Head of caudate nucleus (tissue), 42 donors: ENCODE measurements at regions not wholly inside any gene's neighbourhood (a gene's known extent, or its start where the extent isn't known, plus 50 kb on each side); places are given as distances from the start of the nearest gene placed in this dataset.
"Not testable (repeated sequence)": the region's sequence is repeated elsewhere in the genome, so short reads cannot be mapped to it uniquely, and the experiment has no call there.

Source experiments
- DNase-seq, 42 donors: peaks; one replicate each; pipeline versions ENCODE4 v3.0.0 to v3.0.0-alpha.2; 2020 to 2021; ENCODE audit warnings: mixed read lengths in 7 of 42
- intact Hi-C: fragments of 100-400 bp; cut with DNase I; formaldehyde crosslinking; loops from one replicate; pipeline ENCODE4 v1.15.0; 2022

DNA sequence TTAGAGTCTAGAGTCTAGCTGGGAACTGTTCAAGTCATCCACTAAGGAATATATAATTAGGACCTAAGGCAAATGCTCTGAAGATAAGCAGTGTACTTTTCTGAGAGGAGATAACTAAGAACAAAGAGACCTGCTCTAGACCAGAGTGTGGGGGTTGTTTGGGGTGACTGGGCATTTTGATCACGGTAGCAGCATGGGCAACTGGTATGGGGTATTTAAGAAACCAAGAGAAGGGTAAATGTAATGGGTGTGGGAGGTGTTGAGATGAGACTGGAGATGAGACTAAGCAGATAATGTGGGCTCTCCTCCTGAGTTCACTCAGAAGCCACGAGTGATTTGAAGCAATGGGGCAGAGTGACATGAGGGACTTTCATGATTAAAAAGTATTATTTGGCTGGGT is 1082.9 kb downstream of the GATA3 start:
- intact Hi-C loops = no loop called here
- DNase-seq = no peak

DNA sequence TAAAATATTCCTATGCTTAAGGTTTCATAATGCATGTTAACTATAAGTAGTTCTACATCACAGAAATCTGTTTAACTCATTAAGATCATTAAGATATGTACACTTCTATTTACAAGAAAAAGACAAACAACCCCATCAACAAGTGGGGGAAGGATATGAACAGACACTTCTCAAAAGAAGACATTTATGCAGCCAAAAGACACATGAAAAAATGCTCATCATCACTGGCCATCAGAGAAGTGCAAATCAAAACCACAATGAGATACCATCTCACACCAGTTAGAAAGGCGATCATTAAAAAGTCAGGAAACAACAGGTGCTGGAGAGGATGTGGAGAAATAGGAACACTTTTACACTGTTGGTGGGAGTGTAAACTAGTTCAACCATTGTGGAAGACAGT is 1084.3 kb downstream of the GATA3 start:
- intact Hi-C loops, DNase-seq: not testable (repeated sequence)

DNA sequence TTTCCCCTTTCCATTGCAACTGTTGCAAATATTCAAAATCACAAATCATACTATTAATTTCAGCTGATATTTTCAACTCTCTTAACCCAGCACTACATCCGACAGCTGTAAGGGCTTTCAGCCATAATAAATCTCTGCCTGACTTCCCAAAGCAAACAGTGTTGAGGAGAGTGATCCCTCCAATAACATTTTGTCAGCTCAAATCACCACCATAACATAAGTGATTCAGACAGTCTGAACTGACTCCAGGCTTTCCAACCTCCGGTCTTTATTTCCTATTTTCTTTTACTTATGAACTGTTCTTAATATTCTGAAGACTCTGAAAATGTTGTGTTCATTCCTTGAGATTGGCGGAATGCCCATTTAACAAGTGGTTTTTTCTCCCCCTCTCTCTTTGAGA is 1085.9 kb downstream of the GATA3 start:
- DNase-seq = no peak
- intact Hi-C loops = no loop called here

DNA sequence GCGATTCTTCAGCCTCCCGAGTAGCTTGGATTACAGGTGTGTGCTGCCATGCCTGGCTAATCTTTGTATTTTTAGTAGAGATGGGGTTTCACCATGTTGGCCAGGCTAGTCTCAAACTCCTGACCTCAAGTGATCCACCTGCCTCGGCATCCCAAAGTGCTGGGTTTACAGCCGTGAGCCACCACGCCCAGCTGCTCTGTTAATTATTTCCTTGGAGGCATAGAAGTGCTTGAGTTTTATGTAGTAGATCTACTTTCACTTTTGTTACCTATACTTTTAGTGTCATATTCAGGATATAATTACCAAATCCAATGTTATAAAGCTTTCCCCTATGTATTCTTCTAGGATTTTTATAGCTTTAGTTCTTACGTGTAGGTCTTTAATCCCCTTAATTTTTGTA is 1093.0 kb downstream of the GATA3 start:
- DNase-seq = no peak
- intact Hi-C loops = no loop called here

DNA sequence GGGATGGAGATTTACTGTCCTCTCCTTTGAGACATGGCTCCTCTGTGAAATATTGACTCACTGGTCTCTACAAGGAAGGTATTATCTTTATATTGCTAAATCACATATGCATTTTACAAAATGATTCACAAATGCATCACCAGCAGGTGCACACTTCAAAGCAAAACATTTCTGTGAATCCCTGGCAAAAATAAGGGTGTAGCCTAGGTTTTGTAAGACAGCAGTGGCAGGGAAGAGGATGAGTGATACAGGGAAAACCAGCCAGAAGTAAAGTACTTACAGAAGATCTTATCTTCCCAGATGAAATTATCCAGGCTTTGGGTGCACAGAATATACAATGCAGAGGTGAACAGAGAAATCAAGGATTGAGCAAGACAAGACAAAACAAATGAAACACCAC is 1094.6 kb downstream of the GATA3 start:
- DNase-seq = no peak
- intact Hi-C loops = no loop called here

DNA sequence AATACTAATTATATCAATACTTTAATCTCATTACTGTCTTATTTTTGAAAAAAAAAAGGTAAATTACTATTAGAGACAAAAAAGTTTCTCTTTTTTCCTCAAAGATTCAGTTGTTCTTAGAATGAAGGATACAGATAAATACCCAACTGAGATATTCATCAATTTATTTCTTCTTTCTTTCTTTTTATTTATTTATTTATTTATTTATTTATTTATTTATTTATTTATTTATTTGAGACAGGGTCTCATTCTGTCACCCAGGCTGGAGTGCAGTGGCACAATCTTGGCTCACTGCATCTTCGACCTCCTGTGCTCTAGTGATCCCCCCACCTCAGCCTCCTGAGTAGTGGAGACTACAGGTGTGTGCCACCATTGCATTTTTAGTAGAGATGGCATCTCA is 1098.6 kb downstream of the GATA3 start:
- intact Hi-C loops, DNase-seq: not testable (repeated sequence)

DNA sequence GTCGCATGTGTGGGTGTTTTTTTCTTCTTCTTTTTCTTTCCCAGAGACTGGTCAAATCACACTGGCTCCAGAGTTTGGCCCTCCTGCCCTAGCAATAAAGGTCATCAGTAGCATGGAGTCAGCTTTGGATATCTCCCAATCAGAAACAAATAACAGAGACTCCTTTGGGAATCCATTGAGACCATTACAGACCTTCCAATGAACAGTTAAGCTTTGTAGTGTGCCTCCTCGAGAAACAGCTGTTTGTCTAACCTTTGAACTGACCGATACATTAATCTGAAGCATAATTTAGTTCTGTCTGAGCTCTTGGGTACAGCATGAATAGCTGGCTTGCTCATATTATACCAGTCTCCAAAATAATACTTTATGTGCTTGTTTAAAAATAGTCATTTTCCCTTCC is 1103.2 kb downstream of the GATA3 start:
- intact Hi-C loops = no loop called here
- no peak for DNase-seq

DNA sequence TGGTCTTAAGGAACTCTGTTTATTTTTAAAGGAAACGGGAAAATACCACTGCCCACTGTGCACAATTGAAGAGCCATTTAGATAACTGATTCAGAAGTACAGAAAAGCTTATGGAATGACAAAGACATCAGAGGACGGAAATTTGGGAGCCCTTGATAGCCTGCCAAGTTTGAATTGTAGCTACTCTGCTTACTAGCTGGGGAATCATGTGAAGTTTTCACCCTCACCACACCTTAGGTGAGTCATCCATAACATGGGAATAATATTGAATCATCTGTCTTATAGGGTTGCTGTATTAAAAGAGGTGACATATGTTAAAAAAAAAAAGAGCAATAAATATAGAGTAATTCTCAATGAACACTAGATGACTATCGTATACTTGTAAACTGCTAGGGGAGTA is 1104.2 kb downstream of the GATA3 start:
- no peak for DNase-seq
- intact Hi-C loops = no loop called here

DNA sequence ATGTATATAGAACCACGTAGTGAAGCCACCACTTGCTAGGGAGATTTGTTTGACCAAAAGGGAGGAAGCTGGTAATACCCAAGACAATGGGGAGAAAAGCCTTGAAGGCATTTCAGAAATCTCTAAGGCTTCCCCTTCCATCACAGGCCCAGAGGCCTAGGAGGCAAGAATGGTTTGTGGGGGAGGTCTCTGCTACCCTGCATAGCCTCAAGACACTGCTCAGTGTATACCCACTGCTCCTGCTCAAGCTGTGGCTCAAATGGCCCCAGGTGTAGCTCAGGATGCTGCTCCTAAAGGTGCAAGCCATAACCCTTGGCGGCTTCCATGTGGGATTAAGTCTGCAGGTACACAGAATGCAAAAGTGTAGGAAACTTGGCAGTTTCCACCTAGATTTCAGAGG is 1105.8 kb downstream of the GATA3 start:
- DNase-seq = no peak
- intact Hi-C loops = no loop called here

DNA sequence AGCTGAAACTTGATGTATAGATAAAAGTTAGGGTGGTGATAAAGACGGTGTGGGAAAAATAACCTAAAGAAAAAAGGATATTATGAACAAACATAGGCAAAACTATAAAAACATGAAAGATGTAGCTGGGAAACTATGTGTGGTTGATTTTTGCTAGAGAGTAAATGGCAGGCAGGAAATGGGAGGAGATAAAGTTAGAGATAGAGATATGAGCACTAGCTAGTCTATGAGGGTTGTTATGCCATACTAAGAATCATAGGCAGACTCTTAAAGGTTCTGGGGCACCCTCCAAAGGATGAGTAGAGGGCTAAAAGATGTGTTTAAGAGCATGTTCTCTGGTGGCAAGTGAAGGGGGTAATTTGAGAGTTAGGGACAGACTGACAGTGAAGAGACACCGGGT is 1109.2 kb downstream of the GATA3 start:
- intact Hi-C loops = no loop called here
- no peak for DNase-seq

DNA sequence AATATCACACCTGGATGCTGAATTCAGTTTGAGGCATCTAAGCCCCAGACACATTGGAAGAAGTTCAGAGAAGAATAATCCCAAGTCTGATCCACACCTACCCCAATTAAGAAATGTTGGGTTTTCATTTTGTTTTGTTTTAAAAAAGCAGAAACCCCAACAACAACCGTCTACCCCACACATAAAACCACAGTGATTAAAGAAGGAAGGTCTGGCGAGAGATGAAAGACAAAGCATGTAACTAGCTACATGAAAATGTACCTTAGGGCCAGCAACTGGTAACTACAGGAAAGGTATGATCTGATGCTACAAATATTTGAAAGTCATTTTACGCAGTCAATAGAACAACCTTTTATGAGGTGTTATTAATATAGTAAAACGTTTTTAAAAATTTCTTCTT is 1112.3 kb downstream of the GATA3 start:
- no peak for DNase-seq
- intact Hi-C loops = no loop called here

DNA sequence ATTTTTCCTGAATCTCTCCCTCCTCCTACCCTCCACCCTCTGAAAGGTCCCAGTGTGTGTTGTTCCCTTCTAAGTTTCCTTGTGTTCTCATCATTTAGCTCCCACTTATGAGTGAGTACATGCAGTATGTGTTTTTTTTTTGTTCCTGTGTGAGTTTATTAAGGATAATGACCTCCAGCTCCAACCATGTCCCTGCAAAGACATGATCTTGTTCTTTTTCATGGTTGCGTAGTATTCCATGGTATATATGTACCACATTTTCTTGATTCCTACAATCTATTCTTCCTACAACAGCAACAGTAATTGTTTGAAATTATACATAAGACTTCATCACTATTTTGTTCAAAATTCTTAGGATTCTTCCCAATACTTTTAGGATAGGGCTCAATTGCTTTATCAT is 1117.8 kb downstream of the GATA3 start:
- intact Hi-C loops = no loop called here

DNA sequence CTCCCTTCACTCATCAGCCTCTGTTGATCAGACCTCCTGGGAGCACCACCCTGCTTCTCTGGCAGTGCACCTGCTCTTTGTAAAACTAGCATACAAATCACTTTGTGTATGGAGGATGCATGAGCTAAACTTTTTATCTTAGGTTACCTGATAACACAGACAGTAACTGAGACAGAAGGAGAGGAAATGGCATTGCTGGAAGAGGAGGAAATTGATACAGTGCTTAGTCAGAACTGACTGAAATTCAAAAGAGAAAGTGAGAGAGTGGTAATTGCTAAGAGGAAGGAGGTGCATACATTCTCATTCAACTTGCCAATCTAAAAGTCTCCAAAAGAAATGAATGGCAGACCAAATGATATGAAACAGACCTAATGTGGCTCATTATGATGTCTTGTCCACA is 1120.7 kb downstream of the GATA3 start:
- intact Hi-C loops = no loop called here
- DNase-seq = no peak

More for the DNA sequence above, 1117.8 kb downstream of the GATA3 start:
- no peak for DNase-seq

DNA sequence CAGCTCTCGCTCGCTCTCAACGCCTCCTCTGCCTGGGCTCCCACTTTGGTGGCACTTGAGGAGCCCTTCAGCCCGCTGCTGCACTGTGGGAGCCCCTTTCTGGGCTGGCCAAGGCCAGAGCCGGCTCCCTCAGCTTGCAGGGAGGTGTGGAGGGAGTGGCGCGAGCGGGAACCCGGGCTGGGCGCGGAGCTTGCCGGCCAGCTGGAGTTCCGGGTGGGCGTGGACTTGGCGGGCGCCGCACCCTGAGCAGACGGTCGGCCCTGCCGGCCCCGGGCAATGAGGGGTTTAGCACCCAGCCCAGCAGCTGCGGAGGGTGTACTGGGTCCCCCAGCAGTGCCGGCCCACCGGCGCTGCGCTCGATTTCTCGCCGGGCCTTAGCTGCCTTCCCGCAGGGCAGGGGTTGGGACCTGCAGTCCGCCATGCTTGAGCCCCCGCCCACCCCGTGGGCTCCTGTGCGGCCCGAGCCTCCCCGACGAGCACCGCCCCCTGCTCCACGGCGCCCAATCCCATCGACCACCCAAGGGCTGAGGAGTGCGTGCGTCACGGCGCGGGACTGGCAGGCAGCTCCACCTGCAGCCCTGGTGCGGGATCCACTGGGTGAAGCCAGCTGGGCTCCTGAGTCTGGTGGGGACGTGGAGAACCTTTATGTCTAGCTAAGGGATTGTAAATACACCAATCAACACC is 1128.9 kb downstream of the GATA3 start:
- intact Hi-C loops, DNase-seq: not testable (repeated sequence)

DNA sequence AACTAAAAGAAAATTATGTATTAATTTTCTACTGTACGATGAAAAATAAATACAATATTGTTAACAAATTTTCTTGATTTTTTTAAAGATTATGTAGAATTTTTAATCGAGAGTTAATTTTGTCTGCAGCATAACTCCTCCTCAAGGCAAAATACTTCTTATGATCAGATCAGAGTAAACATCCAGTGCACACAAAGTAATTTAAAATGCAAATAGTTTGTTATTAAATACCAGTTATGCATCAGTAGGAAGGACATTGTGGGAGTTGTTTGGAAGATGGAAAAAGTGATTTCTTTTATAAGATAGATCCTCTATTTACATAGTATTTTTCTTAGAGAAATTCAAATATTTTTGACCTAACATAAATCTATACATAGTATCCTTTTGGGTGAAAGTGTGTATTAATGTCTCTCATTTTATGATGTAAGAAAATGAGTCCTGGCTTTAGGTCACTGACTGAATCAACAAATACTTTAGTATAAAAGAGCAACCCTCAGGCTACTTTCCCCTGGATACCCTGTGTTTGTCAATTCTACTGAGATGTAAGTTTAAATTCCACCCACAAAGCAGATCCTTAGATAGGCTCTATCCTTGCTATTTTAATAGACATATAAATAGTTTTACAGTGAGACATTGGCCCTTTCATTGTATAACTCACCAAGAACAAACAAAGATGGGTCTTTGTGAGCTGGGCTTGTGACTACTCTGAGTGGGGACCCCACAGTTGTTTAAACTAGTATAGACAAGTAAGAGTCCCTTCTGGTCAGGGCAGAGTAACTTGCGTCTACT is 1133.7 kb downstream of the GATA3 start:
- intact Hi-C loops = no loop called here
- no peak for DNase-seq

DNA sequence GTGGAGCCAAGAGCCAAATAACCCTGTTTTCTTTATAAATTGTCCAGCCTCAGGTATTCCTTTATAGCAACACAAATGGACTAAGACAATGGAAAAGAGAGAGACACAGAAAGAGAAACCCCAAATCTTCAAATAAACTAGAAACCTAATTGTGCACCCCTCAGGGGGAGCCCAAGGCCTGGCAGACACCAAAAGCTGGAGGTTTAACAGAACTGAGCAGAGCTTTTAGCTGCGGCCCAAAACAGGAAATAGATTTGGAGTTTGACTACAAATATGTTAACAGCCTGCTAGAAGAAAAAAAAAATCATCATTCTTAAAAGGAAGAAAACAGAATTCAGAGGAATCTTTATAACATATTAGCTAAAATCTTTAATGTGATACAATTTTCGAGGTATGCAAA is 1135.0 kb downstream of the GATA3 start:
- no peak for DNase-seq
- intact Hi-C loops = no loop called here

DNA sequence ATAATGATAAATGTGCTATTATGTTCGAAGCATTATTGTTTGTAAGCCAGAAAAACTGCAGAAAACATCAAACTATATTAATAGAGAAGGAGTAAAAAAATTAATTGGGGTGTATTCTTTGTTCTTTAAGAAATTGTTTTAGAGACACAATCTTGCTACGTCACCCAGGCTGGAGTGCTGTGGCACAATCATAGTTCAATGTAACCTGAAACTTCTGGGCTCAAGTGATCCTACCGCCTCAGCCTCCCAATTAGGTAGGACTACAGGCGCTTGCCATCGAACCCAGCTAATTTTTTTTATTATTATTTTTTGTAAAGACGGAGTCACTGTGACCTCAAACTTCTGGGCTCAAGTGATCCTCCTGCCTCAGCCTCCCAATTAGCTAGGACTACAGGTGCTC is 1138.6 kb downstream of the GATA3 start:
- DNase-seq = no peak
- intact Hi-C loops = no loop called here

DNA sequence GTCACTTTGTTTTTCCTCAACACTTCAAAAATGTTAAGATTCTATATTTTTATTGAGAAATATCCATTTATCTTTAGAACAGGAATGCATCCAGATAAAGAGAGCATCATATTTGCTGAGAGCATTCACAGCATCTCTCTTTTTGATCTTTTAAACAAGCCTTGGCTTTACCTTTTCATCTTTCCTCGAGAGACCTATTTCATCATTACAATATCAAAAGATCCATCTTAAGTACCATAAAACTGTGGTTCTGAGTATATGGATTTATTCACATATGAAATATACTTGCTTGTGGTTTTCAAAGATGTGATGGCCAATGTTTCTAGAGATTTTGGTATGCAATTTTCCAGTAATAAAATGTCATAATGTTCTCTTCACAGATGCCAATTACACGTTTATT is 1140.9 kb downstream of the GATA3 start:
- intact Hi-C loops = no loop called here

DNA sequence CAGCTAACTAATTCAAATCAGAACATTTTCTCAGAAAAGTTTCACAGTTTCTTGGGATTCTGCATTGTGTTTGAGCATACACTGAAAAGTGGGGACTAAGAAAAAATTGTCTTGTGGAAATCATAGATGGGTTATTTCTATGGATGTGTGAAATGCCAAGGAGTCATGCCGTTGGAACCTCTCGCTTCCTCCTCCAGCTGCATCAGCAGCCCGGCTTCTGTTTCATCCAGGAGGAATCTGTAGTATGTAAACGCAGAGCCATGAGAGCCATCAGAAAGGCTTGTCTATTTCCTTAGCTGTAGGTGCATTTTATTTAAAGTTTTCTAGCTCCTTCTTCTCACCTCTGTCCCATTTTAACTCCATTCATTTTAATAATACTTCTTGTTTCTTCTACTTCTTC is 1144.1 kb downstream of the GATA3 start:
- intact Hi-C loops = no loop called here
- no peak for DNase-seq

More for the DNA sequence above, 1140.9 kb downstream of the GATA3 start:
- DNase-seq = no peak

DNA sequence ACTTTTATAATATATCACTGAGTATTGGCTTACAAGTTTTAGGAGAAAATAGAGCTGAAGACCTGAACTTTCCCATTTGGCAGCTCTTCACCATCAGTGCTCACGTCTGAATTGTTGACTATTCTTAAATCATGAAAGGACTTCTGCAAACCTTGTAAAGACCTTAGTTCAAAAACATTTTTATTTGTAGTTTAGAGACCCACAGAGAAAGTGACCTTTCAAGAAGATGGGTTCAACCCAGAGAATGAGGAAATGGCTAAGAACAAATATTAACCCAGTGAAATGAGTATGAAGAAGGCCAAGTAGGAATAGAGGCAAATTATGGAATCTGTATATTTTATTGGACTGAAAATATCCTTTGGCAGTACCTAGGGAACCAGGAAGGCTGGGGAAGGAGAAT is 1151.1 kb downstream of the GATA3 start:
- intact Hi-C loops = loop anchor here (10.0 kb wide), 1 partner anchor 1331 kb away; no protein-coding TSS in a partner anchor

More for the DNA sequence above, 1151.1 kb downstream of the GATA3 start:
- no peak for DNase-seq
